Kidney epithelial cell (primary cell): ENCODE measurements at regions not wholly inside any gene's neighbourhood (a gene's known extent, or its start where the extent isn't known, plus 50 kb on each side); places are given as distances from the start of the nearest gene placed in this dataset.

Experiments
- DNase-seq: peaks from one replicate; pipeline ENCODE4 v3.0.0-alpha.2; 2010; ENCODE audit warnings: low read depth
- H3K27me3 ChIP-seq: 2 replicates; pipeline ENCODE4 v1.6.0; 2011; ENCODE audit warnings: low read length; ENCODE audit not compliant: control insufficient read depth, insufficient read depth
- H3K36me3 ChIP-seq: 2 replicates; pipeline ENCODE4 v1.5.1; 2011; ENCODE audit warnings: low read length; ENCODE audit not compliant: control insufficient read depth, insufficient read depth
- H3K4me3 ChIP-seq: 2 replicates; pipeline ENCODE4 v1.5.1; 2011; ENCODE audit warnings: low read depth, mild to moderate bottlenecking, control low read depth, low read length
- CTCF ChIP-seq: IDR thresholded peaks from 2 replicates; pipeline ENCODE4 v1.5.1; 2011; ENCODE audit warnings: mild to moderate bottlenecking, moderate library complexity, low read length, control low read depth, inconsistent platforms; ENCODE audit not compliant: insufficient read depth, poor library complexity, severe bottlenecking

GRCh38 chr7:1361016-1361755 is 98.1 kb downstream of the MICALL2 start:
- Histone ChIP-seq H3K27me3 (peaks cover 23% of the 10 kb centered on the region), H3K36me3 (no peaks in the 10 kb centered on the region), H3K4me3 (no peak overlapping the region)
- DNase-seq: no peak
- no peak for TF ChIP-seq CTCF

GRCh38 chr7:1361756-1362125 is 97.5 kb downstream of the MICALL2 start:
- Histone ChIP-seq H3K27me3 (peaks cover 29% of the 10 kb centered on the region), H3K36me3 (no peaks in the 10 kb centered on the region), H3K4me3 (no peak overlapping the region)
- DNase-seq: no peak
- no peak for TF ChIP-seq CTCF

GRCh38 chr7:1362301-1362700 is 97.0 kb downstream of the MICALL2 start:
- Histone ChIP-seq H3K4me3 (no peak overlapping the region), H3K36me3 (no peaks in the 10 kb centered on the region), H3K27me3 (peaks cover 33% of the 10 kb centered on the region)
- TF ChIP-seq CTCF: no peak
- no peak for DNase-seq

- Histone ChIP-seq H3K27me3 (peaks cover 40% of the 10 kb centered on the region), H3K4me3 (no peak overlapping the region), H3K36me3 (no peaks in the 10 kb centered on the region)
- TF ChIP-seq CTCF: no peak
- no peak for DNase-seq
Observed at GRCh38 chr7:1364068-1364905, 95.0 kb downstream of the MICALL2 start.

DNA sequence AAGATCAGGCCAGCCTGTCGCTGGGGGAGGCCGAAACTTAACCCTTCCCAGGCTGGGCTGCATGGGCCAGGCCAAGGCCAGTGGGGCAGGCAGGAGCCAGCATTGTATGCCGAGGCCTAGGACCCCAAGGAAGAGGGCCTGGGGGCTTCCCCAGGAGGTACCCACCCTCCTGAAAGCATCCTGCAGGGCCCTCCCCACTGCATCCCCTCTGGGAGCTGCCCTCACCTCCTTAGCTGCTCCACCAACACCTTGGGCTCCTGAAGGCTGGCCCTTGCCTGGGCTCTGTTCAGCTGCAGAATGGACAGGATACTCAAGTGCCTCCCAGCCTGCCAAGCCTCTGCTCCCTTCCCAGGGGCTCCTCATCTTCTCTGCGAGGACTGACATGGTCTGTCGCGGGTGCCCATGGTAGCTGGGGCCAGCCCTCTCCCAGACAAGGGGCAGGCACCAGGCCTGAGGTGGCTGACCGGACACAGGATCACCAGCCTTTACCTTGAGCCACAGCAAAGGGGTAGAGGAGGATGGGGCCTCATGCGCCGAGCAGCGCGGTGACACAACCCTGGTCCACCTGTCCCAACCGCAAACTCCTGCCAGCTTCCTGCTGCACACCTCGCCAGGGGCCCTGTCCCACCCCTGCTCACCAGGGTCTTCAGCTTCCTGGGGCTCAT is 94.2 kb downstream of the MICALL2 start:
- peaks cover 48% of the 10 kb centered on the region for H3K27me3 ChIP-seq
- TF ChIP-seq CTCF: no peak

More for the DNA sequence above, 94.2 kb downstream of the MICALL2 start:
- no peaks in the 10 kb centered on the region for H3K36me3 ChIP-seq
- H3K4me3 ChIP-seq: no peak overlapping the region
- no peak for DNase-seq
